Hepatocyte (in vitro differentiated cells): ENCODE measurements at regions not wholly inside any gene's neighbourhood (a gene's known extent, or its start where the extent isn't known, plus 50 kb on each side); places are given as distances from the start of the nearest gene placed in this dataset.

Experiments used
- DNase-seq: peaks from one replicate; pipeline ENCODE4 v3.0.0-alpha.2; 2016; ENCODE audit warnings: low spot score
- H2AFZ ChIP-seq: fragments of 200-600 bp; sonication (generic); 2 replicates; pipeline ENCODE4 v1.6.0; 2016; ENCODE audit warnings: antibody characterized with exemption, mild to moderate bottlenecking
- H3K27ac ChIP-seq: fragments of 200-600 bp; sonication (generic); 2 replicates; pipeline ENCODE4 v1.5.1; 2016; ENCODE audit warnings: mild to moderate bottlenecking
- H3K27me3 ChIP-seq: fragments of 200-600 bp; sonication (generic); 2 replicates; pipeline ENCODE4 v1.6.1; 2016
- H3K36me3 ChIP-seq: fragments of 200-600 bp; sonication (generic); replicated peaks from 2 replicates; pipeline ENCODE4 v1.5.1; 2016; ENCODE audit warnings: low read depth; ENCODE audit not compliant: insufficient read depth
- H3K4me1 ChIP-seq: fragments of 200-600 bp; sonication (generic); 2 replicates; pipeline ENCODE4 v1.5.1; 2016; ENCODE audit warnings: mild to moderate bottlenecking, moderate library complexity; ENCODE audit not compliant: insufficient read depth
- H3K4me2 ChIP-seq: fragments of 200-600 bp; sonication (generic); 2 replicates; pipeline ENCODE4 v1.6.0; 2016
- H3K4me3 ChIP-seq: fragments of 200-600 bp; sonication (generic); 2 replicates; pipeline ENCODE4 v1.5.1; 2016; ENCODE audit warnings: mild to moderate bottlenecking
- H3K79me2 ChIP-seq: fragments of 200-600 bp; sonication (generic); 2 replicates; pipeline ENCODE4 v1.6.0; 2017; ENCODE audit warnings: mild to moderate bottlenecking
- H3K9me2 ChIP-seq: fragments of 200-600 bp; sonication (generic); replicated peaks from 2 replicates; pipeline ENCODE4 v1.6.0; 2017; ENCODE audit warnings: mild to moderate bottlenecking; ENCODE audit not compliant: insufficient read depth
- H3K9me3 ChIP-seq: fragments of 200-600 bp; sonication (generic); 2 replicates; pipeline ENCODE4 v1.5.1; 2016; ENCODE audit warnings: low read depth, mild to moderate bottlenecking
- H4K20me1 ChIP-seq: fragments of 200-600 bp; sonication (generic); 2 replicates; pipeline ENCODE4 v1.6.0; 2016; ENCODE audit warnings: mild to moderate bottlenecking; ENCODE audit not compliant: insufficient read depth, poor library complexity, severe bottlenecking
- CTCF ChIP-seq: fragments of 200-600 bp; sonication (generic); IDR thresholded peaks from 2 replicates; pipeline ENCODE4 v1.5.1; 2016; ENCODE audit warnings: antibody characterized with exemption, mild to moderate bottlenecking; ENCODE audit not compliant: poor library complexity
- EZH2 ChIP-seq: fragments of 200-600 bp; sonication (generic); IDR thresholded peaks from 2 replicates; pipeline ENCODE4 v1.6.1; 2016; ENCODE audit warnings: antibody characterized with exemption, mild to moderate bottlenecking, borderline replicate concordance
- EZH2phosphoT487 ChIP-seq: fragments of 200-600 bp; sonication (generic); IDR thresholded peaks from one replicate; pipeline ENCODE4 v1.6.1; 2018; ENCODE audit warnings: antibody characterized with exemption, mild to moderate bottlenecking, low read depth, moderate library complexity; ENCODE audit not compliant: unreplicated experiment, severe bottlenecking
- WGBS: methylation state at CpG from one replicate; pipeline ENCODE4 v1.1.6; 2016; ENCODE audit warnings: low lambda C conversion rate; ENCODE audit errors: missing lambda C conversion rate; 5-methylcytosine and 5-hydroxymethylcytosine counted together

GRCh38 chr9:96064826-96065481, 189.5 kb downstream of the ERCC6L2 start:
- TF ChIP-seq EZH2phosphoT487: no peak
- TF ChIP-seq CTCF: no peak
- no peak for TF ChIP-seq EZH2
- Histone ChIP-seq H3K79me2 (no peaks in the 10 kb centered on the region), H3K4me1 (peaks cover 17% of the 10 kb centered on the region), H3K9me3 (no peaks in the 10 kb centered on the region), H3K36me3 (no peaks in the 10 kb centered on the region), H3K4me2 (no peak overlapping the region), H3K4me3 (no peak overlapping the region), H3K9me2 (no peaks in the 10 kb centered on the region), H3K27me3 (no peaks in the 10 kb centered on the region), H2AFZ (no peak overlapping the region), H4K20me1 (no peaks in the 10 kb centered on the region), H3K27ac (no peak overlapping the region)
- 91% methylated on average over 7 of the region's 7 CpGs for WGBS
- no peak for DNase-seq

- H2AFZ ChIP-seq: no peak overlapping the region
- no peak overlapping the region for H3K4me2 ChIP-seq
- no peaks in the 10 kb centered on the region for H3K79me2 ChIP-seq
- 82% methylated on average over 3 of the region's 3 CpGs for WGBS
- no peaks in the 10 kb centered on the region for H4K20me1 ChIP-seq
- H3K27ac ChIP-seq: peak overlapping the region; percentile 85
- DNase-seq: no peak
- no peaks in the 10 kb centered on the region for H3K27me3 ChIP-seq
- no peak overlapping the region for H3K4me3 ChIP-seq
- TF ChIP-seq CTCF (no peak), EZH2 (no peak), EZH2phosphoT487 (no peak)
- H3K36me3 ChIP-seq: no peaks in the 10 kb centered on the region
- H3K4me1 ChIP-seq: peaks cover 17% of the 10 kb centered on the region
- H3K9me2 ChIP-seq: no peaks in the 10 kb centered on the region
- H3K9me3 ChIP-seq: no peaks in the 10 kb centered on the region
These were observed 187.4 kb downstream of the ERCC6L2 start for GRCh38 chr9:96062854-96063253.

GRCh38 chr9:96062031-96062430, 186.5 kb downstream of the ERCC6L2 start:
- Histone ChIP-seq H3K4me2 (peak overlapping the region; percentile 29), H3K27ac (peak overlapping the region; percentile 85), H3K4me1 (peaks cover 13% of the 10 kb centered on the region), H3K27me3 (no peaks in the 10 kb centered on the region), H2AFZ (no peak overlapping the region), H3K9me3 (no peaks in the 10 kb centered on the region), H3K4me3 (no peak overlapping the region), H3K36me3 (no peaks in the 10 kb centered on the region), H4K20me1 (no peaks in the 10 kb centered on the region), H3K79me2 (no peaks in the 10 kb centered on the region), H3K9me2 (no peaks in the 10 kb centered on the region)
- DNase-seq: peak; percentile 29
- 59% methylated on average over 4 of the region's 4 CpGs for WGBS
- no peak for TF ChIP-seq CTCF
- no peak for TF ChIP-seq EZH2phosphoT487
- TF ChIP-seq EZH2: no peak
